ENCODE measurements at regions not wholly inside any gene's neighbourhood (a gene's known extent, or its start where the extent isn't known, plus 50 kb on each side); places are given as distances from the start of the nearest gene placed in this dataset.

GRCh38 chrX:45592101-45592500 lies 391.4 kb upstream of the DIPK2B start:
- CTCF ChIA-PET: no interaction called here
- H3K9me3 ChIP-seq (ENCODE audit: control insufficient read depth, insufficient read depth, low read depth, low read length): no peaks in the 10 kb centered on the region; the same call in 1 of the 2 replicates
- POLR2A ChIA-PET: no interaction called here
- H3K36me3 ChIP-seq (ENCODE audit: control insufficient read depth in 2 of 2, insufficient read depth in 1 of 2, low read length in 2 of 2): no peaks in the 10 kb centered on the region
- no peaks in the 10 kb centered on the region for H3K4me1 ChIP-seq (ENCODE audit: control insufficient read depth, insufficient read depth, low read length)
- TF ChIP-seq MZF1 (tag by site-specific recombination; IDR thresholded peaks at IDR 0.05; ENCODE audit: borderline replicate concordance): no peak
- no peak for TF ChIP-seq SETDB1 (IDR thresholded peaks at IDR 0.05; ENCODE audit: insufficient read length, low read length)
- TF ChIP-seq, protein P1, sequence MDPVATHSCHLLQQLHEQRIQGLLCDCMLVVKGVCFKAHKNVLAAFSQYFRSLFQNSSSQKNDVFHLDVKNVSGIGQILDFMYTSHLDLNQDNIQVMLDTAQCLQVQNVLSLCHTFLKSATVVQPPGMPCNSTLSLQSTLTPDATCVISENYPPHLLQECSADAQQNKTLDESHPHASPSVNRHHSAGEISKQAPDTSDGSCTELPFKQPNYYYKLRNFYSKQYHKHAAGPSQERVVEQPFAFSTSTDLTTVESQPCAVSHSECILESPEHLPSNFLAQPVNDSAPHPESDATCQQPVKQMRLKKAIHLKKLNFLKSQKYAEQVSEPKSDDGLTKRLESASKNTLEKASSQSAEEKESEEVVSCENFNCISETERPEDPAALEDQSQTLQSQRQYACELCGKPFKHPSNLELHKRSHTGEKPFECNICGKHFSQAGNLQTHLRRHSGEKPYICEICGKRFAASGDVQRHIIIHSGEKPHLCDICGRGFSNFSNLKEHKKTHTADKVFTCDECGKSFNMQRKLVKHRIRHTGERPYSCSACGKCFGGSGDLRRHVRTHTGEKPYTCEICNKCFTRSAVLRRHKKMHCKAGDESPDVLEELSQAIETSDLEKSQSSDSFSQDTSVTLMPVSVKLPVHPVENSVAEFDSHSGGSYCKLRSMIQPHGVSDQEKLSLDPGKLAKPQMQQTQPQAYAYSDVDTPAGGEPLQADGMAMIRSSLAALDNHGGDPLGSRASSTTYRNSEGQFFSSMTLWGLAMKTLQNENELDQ (tag by site-specific recombination; IDR thresholded peaks at IDR 0.05; ENCODE audit: low read depth): no peak
- TF ChIP-seq ZNF521 (tag by site-specific recombination; IDR thresholded peaks at IDR 0.05): no peak
- TF ChIP-seq GFI1B (tag by site-specific recombination; IDR thresholded peaks at IDR 0.05): no peak
- no peak for TF ChIP-seq ZNF654 (tag by site-specific recombination; IDR thresholded peaks at IDR 0.05; ENCODE audit: low read depth)
- no peak overlapping the region for H3K27ac ChIP-seq (ENCODE audit: extremely low read depth, low read depth, low read length)
- H3K4me3 ChIP-seq (ENCODE audit: low read depth, low read length): no peak overlapping the region

GRCh38 chrX:45591650-45592049 lies 391.0 kb upstream of the DIPK2B start:
- no peaks in the 10 kb centered on the region for H3K36me3 ChIP-seq (ENCODE audit: control insufficient read depth in 2 of 2, insufficient read depth in 1 of 2, low read length in 2 of 2)
- ChIA-PET CTCF (interaction anchor here (0.7 kb wide), 1 partner anchor 242 kb away, joined by 3 read pairs; no protein-coding TSS in a partner anchor), POLR2A (no interaction called here)
- TF ChIP-seq, protein P2, sequence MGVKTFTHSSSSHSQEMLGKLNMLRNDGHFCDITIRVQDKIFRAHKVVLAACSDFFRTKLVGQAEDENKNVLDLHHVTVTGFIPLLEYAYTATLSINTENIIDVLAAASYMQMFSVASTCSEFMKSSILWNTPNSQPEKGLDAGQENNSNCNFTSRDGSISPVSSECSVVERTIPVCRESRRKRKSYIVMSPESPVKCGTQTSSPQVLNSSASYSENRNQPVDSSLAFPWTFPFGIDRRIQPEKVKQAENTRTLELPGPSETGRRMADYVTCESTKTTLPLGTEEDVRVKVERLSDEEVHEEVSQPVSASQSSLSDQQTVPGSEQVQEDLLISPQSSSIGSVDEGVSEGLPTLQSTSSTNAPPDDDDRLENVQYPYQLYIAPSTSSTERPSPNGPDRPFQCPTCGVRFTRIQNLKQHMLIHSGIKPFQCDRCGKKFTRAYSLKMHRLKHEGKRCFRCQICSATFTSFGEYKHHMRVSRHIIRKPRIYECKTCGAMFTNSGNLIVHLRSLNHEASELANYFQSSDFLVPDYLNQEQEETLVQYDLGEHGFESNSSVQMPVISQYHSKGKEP (tag by site-specific recombination; IDR thresholded peaks at IDR 0.05): no peak
- TF ChIP-seq ZNF112 (tag by site-specific recombination; IDR thresholded peaks at IDR 0.05) (no peak), ZNF548 (tag by site-specific recombination; IDR thresholded peaks at IDR 0.05) (no peak), ZNF148 (tag by site-specific recombination; IDR thresholded peaks at IDR 0.05; ENCODE audit: borderline replicate concordance) (no peak), BCL11A (tag by site-specific recombination; IDR thresholded peaks at IDR 0.05; ENCODE audit: low read depth) (no peak), SETDB1 (IDR thresholded peaks at IDR 0.05; ENCODE audit: insufficient read length, low read length) (no peak), ZNF121 (tag by site-specific recombination; IDR thresholded peaks at IDR 0.05) (no peak), ZNF626 (tag by site-specific recombination; IDR thresholded peaks at IDR 0.05) (no peak), ZNF174 (tag by site-specific recombination; IDR thresholded peaks at IDR 0.05) (no peak), SALL2 (tag by site-specific recombination; IDR thresholded peaks at IDR 0.05; ENCODE audit: borderline replicate concordance) (no peak), ZNF274 (IDR thresholded peaks at IDR 0.05; ENCODE audit: low read length) (no peak), ZNF274 (tag by site-specific recombination; IDR thresholded peaks at IDR 0.05; ENCODE audit: borderline replicate concordance) (no peak), ZBTB20 (tag by site-specific recombination; IDR thresholded peaks at IDR 0.05) (no peak), ZNF19 (tag by site-specific recombination; IDR thresholded peaks at IDR 0.05; ENCODE audit: low read depth) (no peak)
- TF ChIP-seq, protein P3, sequence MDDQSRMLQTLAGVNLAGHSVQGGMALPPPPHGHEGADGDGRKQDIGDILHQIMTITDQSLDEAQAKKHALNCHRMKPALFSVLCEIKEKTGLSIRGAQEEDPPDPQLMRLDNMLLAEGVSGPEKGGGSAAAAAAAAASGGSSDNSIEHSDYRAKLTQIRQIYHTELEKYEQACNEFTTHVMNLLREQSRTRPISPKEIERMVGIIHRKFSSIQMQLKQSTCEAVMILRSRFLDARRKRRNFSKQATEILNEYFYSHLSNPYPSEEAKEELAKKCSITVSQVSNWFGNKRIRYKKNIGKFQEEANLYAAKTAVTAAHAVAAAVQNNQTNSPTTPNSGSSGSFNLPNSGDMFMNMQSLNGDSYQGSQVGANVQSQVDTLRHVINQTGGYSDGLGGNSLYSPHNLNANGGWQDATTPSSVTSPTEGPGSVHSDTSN (CRISPR knock-in tag; IDR thresholded peaks at IDR 0.05): no peak
- H3K9me3 ChIP-seq (ENCODE audit: control insufficient read depth, insufficient read depth, low read depth, low read length): no peaks in the 10 kb centered on the region; the same call in 1 of the 2 replicates
- no peak overlapping the region for H3K27ac ChIP-seq (ENCODE audit: extremely low read depth, low read depth, low read length)
- no peaks in the 10 kb centered on the region for H3K4me1 ChIP-seq (ENCODE audit: control insufficient read depth, insufficient read depth, low read length)
- H3K4me3 ChIP-seq (ENCODE audit: low read depth, low read length): no peak overlapping the region

All from HEK293 (cell line).